ENCODE measurements at regions not wholly inside any gene's neighbourhood (a gene's known extent, or its start where the extent isn't known, plus 50 kb on each side); places are given as distances from the start of the nearest gene placed in this dataset.
A peak's percentile ranks its signal among the peaks of the same experiment; 100 is the strongest.

- DNase-seq (ENCODE audit: low read depth, low spot score): no peak
Measured at GRCh38 chr6:56005426-56005825, 130.0 kb upstream of the BMP5 start.

DNA sequence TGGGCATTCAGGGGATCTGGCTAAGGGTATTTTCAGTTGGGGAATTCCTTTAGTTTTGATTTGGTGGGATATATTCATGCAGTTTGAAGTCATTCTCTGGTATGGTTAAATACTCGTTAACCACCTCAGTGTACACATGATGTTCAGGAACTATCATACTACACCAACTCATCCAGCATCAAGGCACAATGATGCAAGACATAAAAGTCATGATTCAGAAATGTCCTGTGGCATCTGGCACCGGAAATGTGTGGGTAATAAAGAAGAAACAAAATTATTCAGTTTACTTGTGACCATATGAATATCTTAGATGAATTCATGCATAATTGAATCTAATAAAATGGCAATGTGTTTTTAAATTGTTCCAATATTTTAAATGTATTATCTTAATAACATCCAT lies 129.0 kb upstream of the BMP5 start:
- no peak for DNase-seq (ENCODE audit: low read depth, low spot score)

- no peak for DNase-seq (ENCODE audit: low read depth, low spot score)
Measured at GRCh38 chr6:56003616-56004015, 128.2 kb upstream of the BMP5 start.

- no peak for DNase-seq (ENCODE audit: low read depth, low spot score)
Measured at GRCh38 chr6:56002336-56002735, 126.9 kb upstream of the BMP5 start.

DNA sequence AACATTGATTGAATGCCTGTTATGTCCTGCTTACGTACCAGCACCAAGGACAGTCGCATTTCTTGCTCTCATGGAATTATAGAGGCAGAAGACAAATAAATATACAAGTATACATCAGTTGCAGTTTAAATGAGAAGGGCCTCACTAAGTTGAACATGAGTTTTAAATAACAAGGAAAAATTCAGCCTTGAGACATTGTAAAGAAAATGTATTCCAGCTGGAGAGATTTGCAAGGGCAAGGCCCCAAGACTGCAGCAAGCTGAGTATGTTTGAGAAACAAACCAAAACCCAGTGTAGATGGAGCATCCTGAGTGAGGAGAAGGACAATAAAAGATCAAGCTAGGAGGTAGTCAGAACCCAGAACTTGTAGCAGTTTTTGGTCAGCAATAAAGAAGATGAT lies 123.2 kb upstream of the BMP5 start:
- no peak for DNase-seq (ENCODE audit: low read depth, low spot score)

GRCh38 chr6:55997223-55997874 lies 122.0 kb upstream of the BMP5 start:
- no peak for DNase-seq (ENCODE audit: low read depth, low spot score)

DNA sequence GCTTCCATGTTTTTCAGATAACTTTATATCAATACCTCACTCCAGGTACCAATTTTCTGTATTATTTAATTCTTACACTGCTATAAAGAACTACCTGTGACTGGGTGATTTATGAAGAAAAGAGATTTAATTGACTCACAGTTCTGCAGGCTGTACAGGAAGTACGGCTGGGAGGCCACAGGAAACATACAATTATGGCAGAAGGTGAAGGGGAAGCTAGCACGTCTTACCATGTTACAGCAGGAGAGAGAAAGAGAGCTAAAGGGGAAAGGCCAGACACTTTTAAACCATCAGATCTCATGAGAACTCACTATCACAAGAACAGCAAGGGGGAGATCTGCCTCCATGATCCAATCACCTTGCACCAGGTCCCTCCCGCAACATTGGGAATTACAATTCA lies 119.1 kb upstream of the BMP5 start:
- DNase-seq (ENCODE audit: low read depth, low spot score): no peak

- DNase-seq (ENCODE audit: low read depth, low spot score): no peak
Measured at GRCh38 chr6:55993418-55993817, 118.0 kb upstream of the BMP5 start.

GRCh38 chr6:55992546-55992945 lies 117.2 kb upstream of the BMP5 start:
- no peak for DNase-seq (ENCODE audit: low read depth, low spot score)

GRCh38 chr6:55985309-55985708 lies 109.9 kb upstream of the BMP5 start:
- DNase-seq (ENCODE audit: low read depth, low spot score): no peak

DNA sequence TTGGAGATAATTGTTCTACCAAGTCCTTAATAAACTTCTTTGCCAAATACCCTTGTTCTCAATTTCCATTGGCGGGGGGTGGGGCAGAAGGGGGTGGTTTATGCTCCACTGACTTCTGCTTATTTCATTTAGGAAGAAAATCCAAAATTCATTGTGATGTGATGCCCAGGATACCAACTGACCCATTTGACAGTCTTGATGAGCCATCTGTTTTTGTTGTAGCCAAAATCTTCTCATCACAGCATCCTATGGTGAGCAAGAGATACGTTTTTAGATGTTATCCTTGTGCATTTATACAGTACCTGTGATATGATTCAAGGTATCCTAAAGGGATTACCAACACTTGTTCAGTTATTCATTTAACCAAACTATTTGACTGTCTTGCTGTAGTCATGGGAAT lies 108.5 kb upstream of the BMP5 start:
- no peak for DNase-seq (ENCODE audit: low read depth, low spot score)

DNA sequence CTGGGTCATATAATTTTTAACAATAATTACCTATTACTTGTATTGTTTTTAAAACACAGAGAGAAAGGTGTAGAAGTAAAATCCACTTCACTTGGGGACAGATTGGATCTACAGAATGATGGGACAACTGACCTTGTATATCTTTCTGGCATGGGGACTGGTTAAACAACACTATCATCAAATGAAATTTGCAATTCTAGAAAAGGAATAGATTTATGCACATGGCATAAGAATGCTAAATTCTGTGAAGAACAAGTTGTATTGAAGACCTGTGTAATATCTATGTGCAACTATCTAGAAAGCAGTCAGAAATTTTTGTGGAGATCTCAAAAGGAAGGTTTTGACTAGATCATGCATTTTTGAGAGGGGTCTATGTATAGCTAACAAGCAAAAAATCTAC lies 106.3 kb upstream of the BMP5 start:
- DNase-seq (ENCODE audit: low read depth, low spot score): no peak

GRCh38 chr6:55980627-55981211 lies 105.3 kb upstream of the BMP5 start:
- DNase-seq (ENCODE audit: low read depth, low spot score): peak; percentile 57

- no peak for DNase-seq (ENCODE audit: low read depth, low spot score)
Measured at GRCh38 chr6:55979526-55979925, 104.1 kb upstream of the BMP5 start.

DNA sequence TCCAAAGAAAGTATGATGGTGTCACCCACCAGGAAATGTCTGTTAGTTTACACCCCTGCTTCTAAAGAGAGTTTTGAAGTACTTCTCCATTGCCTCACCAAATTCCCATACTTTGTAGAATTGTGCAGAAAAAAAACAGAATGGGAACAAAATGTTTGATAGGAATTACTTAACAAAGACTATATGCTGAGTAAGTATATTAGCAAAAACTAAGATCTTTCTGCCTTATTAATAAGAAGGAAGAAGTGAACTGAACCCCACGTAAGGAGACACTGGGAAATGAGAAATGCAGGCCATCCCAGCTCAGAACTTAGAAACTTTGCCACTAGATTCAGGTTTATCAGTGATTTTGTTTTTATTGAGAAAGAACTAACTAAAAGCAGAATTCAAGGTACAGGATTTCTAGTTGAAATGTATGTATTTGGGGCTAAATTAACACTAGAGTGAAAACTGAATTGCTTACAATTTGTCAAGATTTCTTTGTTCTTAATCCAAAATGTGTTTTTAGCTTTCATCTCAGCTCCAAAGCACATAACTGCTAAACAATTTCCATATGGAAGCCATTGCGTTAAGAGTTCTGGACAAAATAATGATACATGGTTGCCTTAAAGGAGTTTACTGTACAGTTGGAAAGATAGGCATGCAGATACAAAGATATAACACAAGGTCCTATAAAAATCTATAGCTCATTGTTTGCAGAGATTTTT lies 102.7 kb upstream of the BMP5 start:
- no peak for DNase-seq (ENCODE audit: low read depth, low spot score)

DNA sequence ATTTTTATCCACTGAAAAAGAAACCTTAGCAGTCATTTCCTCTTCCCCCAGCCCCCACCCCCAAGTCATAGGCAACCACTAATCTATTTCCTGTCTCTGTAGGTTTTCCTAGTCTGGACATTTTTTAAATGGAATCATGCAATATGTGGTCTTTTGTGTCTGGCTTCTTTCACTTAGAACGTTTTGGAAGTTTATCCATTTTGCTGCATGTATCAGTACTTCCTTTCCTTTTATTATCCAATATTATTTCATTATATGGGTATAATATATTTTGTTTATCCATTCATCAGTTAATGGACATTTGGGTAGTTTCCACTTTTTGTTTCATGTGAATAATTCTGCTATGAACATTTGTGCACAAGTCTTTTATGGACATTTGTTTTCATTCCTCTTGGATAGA lies 99.3 kb upstream of the BMP5 start:
- no peak for DNase-seq (ENCODE audit: low read depth, low spot score)

DNA sequence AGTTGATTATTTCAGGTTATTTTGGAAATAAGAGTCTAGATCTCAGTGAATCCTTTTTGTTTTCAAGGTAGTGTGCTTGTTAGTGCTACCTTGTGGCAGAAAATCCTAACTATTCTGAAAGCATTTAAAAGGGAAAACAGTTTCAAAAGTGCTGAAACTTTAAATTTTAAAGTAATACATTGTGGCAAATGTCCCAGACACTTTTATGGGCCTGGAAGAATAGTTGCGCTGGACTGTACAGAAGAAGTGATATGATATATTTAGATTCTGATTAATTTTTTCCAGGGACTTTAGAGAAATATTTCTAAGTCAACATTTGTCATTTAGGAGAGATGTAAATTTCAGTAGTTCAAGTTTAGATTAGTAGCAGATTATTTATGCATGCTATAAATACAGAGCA lies 96.7 kb upstream of the BMP5 start:
- no peak for DNase-seq (ENCODE audit: low read depth, low spot score)

DNA sequence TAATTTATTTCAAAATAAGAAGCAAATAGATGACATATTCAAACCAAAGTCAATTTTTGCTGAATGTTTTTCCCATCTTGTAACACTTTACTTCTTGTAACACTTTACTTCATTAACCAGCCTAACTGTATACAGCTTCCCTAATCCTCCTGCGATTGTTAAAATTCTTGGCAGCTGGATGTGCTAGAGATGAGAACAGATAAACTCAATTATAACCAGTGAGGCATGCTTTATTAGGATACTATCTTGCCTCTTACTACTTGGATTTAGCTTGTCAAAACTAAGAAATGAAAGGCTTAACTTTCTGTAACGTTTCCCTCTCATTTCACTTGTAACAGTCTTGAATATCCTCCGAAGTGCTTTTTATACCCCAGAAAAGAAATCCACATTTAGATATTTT lies 94.1 kb upstream of the BMP5 start:
- DNase-seq (ENCODE audit: low read depth, low spot score): no peak

DNA sequence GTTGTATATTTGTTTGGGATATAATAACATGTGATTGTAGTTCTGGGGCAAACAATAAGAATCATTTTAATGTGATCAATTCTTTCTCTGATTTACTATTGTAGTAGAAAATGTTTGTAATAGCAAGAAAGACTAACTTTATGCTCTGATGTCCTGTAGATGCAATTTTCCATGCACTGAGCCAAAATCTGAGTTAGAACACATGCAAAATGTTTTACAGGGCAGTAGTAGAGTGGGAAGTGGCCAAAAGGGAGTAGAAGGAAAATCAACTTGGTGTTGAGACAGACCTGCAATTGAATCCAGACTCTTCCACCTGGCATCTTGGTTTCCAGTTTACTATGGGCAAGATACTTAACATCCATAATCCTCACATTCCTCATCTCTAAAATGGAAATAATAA lies 93.5 kb upstream of the BMP5 start:
- no peak for DNase-seq (ENCODE audit: low read depth, low spot score)

- DNase-seq (ENCODE audit: low read depth, low spot score): no peak
Measured at GRCh38 chr6:55964136-55964535, 88.7 kb upstream of the BMP5 start.

GRCh38 chr6:55963301-55963700 lies 87.9 kb upstream of the BMP5 start:
- no peak for DNase-seq (ENCODE audit: low read depth, low spot score)

- DNase-seq (ENCODE audit: low read depth, low spot score): no peak
Measured at GRCh38 chr6:55960344-55960743, 85.0 kb upstream of the BMP5 start.

DNA sequence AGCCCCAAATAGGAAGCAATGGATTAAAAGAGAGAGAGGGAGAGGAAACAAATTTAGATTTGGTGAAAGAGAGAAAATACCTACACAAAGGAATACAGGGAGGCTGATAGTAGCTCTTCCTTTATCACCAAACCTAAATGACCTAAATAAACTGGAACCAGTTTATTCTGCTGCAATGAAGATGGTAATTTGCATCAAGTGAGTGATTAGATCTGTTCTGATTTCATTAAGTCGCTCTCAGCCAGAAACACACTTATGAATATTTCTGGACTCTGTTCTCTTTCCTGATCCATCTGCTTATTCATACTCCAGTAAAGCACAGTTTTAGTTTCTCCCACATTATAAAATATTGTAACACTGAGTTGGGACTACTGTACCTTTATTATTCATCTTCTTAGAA lies 83.4 kb upstream of the BMP5 start:
- DNase-seq (ENCODE audit: low read depth, low spot score): no peak
